Right lung (tissue), 2 donors: ENCODE measurements at regions not wholly inside any gene's neighbourhood (a gene's known extent, or its start where the extent isn't known, plus 50 kb on each side); places are given as distances from the start of the nearest gene placed in this dataset.

Experiments
- DNase-seq, 2 donors: peaks; one replicate each; pipeline ENCODE4 v3.0.0-alpha.2; 2013

DNA sequence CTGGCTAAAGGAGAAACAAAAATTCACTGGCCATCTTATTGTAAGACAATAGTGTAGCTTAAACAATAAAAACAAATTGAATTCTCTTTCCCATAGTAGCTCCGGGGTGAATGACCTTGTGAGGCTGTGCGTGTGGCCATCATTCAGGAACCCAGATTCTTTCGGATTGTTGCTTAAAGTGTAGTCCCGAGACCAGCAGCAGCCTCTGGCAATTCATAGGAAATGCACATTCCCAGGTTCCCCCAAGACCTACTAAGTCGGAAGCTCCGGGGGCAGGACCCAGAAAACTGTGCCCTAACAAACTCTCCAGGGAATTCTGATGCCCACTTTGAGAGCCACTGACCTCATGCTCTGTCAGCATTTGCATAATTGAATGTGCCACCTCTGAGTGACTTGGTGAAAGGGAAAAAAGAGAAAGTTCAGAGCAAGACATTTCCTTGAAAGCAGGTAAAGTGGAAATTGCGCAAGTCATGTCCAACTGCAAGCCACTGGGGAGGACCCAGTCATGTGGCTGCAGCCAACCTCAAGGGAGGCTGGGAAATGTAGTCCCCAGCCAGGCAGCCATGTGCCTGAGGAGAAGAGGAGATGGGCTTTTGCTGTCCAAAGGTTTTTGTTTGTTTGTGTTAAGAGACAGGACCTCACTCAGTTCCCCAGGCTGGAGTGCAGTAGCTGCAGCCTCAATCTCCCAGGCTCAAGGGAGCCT is 50.7 kb upstream of the PNMA8B start:
- DNase-seq = peak; percentile 47 to 51

DNA sequence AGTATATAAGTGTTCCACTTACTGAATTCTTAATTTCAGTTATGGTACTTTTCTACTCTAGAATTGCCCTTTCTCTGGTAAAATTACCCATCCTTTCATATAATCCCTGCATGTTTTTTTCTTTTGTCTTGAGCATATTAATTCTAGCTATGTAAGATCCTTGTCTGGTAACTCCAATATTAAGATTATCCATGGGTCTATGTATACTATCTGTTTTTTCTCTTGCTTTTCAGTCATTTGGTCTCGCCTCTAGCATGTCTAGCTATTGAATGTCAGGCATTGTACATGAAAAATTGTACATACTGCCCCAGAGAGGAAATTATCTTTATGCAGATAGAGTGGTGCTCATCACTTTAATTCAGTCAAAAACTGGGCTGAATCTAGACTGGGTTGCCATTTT is 50.4 kb upstream of the CALM3 start:
- DNase-seq = no peak

DNA sequence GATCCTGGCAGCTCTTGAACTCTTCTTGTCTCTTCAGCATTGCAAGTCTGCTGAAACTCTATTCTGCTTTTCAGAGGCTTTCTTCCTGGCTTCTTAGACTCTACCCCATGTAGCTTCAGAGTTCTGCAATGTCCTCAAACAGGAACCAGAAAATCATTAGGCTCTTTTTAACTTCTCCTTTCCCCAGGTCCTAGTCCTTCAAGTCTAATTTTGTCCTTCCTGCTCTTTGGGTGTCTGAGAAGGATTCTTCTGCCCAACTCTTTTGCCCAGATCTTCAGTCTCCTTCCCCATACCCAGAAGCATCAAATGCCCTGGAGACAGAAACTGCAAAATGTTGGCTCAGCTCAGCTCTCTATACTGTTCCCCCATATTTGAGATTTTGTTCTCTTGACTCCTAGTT is 50.0 kb upstream of the CALM3 start:
- no peak for DNase-seq
